ENCODE measurements at regions not wholly inside any gene's neighbourhood (a gene's known extent, or its start where the extent isn't known, plus 50 kb on each side); places are given as distances from the start of the nearest gene placed in this dataset.
"Not testable (repeated sequence)": the region's sequence is repeated elsewhere in the genome, so short reads cannot be mapped to it uniquely, and the experiment has no call there.

DNA sequence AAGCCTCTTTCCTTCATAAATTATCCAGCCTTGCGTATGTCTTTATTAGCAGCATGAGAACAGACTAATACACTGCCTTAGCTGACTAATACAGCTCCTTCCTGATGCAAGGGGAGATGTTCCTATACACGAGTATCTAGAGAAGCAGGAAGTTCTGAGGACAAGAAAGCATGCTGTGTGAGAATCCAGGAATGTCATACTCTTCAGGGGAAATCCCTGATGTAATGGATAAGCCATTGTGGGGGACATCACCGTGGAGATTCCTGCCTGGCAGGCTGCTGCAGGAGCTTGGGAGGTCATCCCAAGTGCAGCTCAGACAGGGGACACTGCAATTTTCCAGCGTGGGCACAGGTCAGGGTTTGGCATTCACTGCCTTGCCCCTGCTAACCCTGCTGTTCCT is 476.9 kb downstream of the NR2F2 start:
- intact Hi-C loops (cut with DNase I) = no loop called here
- DNase-seq (ENCODE audit: missing footprints) = no peak
- ATAC-seq = no peak

GRCh38 chr15:96817900-96818299 is 487.4 kb downstream of the NR2F2 start:
- DNase-seq (ENCODE audit: missing footprints) (no peak), ATAC-seq (no peak)
- intact Hi-C loops (cut with DNase I) = no loop called here

- DNase-seq (ENCODE audit: missing footprints) = no peak
- intact Hi-C loops (cut with DNase I) = no loop called here
- no peak for ATAC-seq
Observed at GRCh38 chr15:96818861-96819260, 488.4 kb downstream of the NR2F2 start.

GRCh38 chr15:96827981-96828380 is 497.5 kb downstream of the NR2F2 start:
- ATAC-seq (no peak), DNase-seq (ENCODE audit: missing footprints) (no peak)
- intact Hi-C loops (cut with DNase I) = no loop called here

GRCh38 chr15:96837241-96837970 is 506.9 kb downstream of the NR2F2 start:
- intact Hi-C loops (cut with DNase I) = no loop called here
- ATAC-seq = no peak
- no peak for DNase-seq (ENCODE audit: missing footprints)

- intact Hi-C loops (cut with DNase I) = no loop called here
- ATAC-seq (no peak), DNase-seq (ENCODE audit: missing footprints) (no peak)
Observed at GRCh38 chr15:96838081-96838480, 507.6 kb downstream of the NR2F2 start.

- ATAC-seq (no peak), DNase-seq (ENCODE audit: missing footprints) (no peak)
- intact Hi-C loops (cut with DNase I) = no loop called here
Observed at GRCh38 chr15:96849271-96849900, 518.9 kb downstream of the NR2F2 start.

- DNase-seq (ENCODE audit: missing footprints) = no peak
- ATAC-seq = no peak
- intact Hi-C loops (cut with DNase I) = no loop called here
Observed at GRCh38 chr15:96851613-96852012, 521.1 kb downstream of the NR2F2 start.

DNA sequence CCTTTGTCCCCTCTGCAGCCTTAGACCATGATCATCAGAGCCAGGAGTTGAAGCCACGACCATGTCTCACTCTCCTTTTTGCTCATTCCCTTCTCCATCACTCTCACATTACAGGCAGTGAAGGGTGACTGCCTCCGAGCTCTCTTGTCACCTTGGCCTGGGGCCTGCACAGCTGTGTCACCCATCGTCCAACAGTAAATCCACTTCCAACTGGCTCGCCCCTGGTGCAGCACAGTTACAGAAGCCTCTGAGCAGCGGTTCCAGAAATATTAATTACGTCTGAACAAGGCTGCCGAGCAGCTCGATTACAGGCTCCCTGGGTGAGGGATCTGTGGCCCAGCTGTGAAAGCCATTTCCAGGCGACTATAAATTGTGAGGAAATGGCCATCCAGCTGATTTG is 528.2 kb downstream of the NR2F2 start:
- intact Hi-C loops (cut with DNase I) = no loop called here
- DNase-seq (ENCODE audit: missing footprints) (peak; percentile 64), ATAC-seq (no peak)

- ATAC-seq = no peak
- intact Hi-C loops (cut with DNase I) = no loop called here
- no peak for DNase-seq (ENCODE audit: missing footprints)
Observed at GRCh38 chr15:96860741-96861140, 530.2 kb downstream of the NR2F2 start.

- DNase-seq (ENCODE audit: missing footprints) (no peak), ATAC-seq (no peak)
- intact Hi-C loops (cut with DNase I) = no loop called here
Observed at GRCh38 chr15:96867992-96868391, 537.5 kb downstream of the NR2F2 start.

DNA sequence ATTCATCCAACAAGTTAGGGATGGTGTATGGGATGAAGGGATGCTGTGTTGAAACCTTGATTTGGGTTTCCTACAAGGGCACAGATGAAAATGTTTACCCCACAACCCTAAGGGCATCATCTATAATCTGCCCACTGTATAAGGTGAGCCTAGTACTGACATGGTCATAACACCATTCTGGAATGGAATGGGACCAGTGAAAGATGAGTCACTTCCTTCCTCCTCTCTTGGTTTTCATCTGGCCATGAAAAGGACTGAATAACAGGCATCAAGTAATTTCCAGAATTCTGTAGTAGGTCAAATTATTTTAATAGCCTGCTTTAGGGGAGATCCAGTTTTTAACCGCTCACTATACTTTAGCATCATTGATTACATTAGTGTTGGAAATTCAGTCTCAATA is 538.6 kb downstream of the NR2F2 start:
- no peak for ATAC-seq
- no peak for DNase-seq (ENCODE audit: missing footprints)

DNA sequence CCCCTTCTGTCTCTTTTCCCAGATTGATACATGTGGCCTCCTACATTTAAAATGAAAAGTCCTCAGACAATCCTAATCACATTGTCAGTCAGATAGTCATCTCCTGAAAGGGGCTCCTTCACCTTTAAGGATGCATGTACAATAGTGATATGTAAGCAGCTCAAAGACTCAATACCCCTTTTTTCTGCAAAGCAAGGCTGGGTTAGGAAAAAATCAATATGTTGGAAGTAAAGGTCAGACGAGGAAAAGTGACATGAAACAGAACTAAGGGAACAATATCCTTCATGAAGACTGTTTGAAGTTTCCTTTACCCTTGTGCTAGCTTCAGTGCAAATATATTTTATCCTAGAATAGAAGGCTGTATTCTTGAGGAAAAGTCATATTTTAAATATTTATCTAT is 539.3 kb downstream of the NR2F2 start:
- intact Hi-C loops (cut with DNase I) = no loop called here
- no peak for ATAC-seq
- no peak for DNase-seq (ENCODE audit: missing footprints)

More for the DNA sequence above, 538.6 kb downstream of the NR2F2 start:
- intact Hi-C loops (cut with DNase I) = no loop called here

- intact Hi-C loops (cut with DNase I) = no loop called here
- ATAC-seq = no peak
- DNase-seq (ENCODE audit: missing footprints) = no peak
Observed at GRCh38 chr15:96870580-96870979, 540.1 kb downstream of the NR2F2 start.

GRCh38 chr15:96877442-96877841 is 546.9 kb downstream of the NR2F2 start:
- intact Hi-C loops (cut with DNase I); DNase-seq (ENCODE audit: missing footprints); ATAC-seq: not testable (repeated sequence)

DNA sequence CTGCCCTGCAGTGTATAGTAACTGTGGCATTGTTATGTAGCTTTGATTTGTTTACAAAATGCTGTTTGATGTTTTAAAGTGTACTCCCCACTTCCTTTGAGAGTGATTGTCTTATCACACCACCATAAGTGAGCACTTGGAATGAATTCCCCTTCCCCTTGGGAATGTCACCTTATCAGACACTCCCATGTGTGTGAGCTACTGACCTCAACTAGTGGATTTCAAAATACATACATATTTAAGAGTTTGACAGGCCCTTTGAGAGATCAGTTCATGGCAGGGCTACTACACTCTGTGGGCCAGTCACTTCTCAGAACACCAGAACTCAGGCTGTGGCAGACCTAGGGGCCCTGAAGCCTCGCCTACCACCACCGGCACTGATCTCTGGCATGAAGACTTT is 547.6 kb downstream of the NR2F2 start:
- intact Hi-C loops (cut with DNase I) = no loop called here
- no peak for ATAC-seq

DNA sequence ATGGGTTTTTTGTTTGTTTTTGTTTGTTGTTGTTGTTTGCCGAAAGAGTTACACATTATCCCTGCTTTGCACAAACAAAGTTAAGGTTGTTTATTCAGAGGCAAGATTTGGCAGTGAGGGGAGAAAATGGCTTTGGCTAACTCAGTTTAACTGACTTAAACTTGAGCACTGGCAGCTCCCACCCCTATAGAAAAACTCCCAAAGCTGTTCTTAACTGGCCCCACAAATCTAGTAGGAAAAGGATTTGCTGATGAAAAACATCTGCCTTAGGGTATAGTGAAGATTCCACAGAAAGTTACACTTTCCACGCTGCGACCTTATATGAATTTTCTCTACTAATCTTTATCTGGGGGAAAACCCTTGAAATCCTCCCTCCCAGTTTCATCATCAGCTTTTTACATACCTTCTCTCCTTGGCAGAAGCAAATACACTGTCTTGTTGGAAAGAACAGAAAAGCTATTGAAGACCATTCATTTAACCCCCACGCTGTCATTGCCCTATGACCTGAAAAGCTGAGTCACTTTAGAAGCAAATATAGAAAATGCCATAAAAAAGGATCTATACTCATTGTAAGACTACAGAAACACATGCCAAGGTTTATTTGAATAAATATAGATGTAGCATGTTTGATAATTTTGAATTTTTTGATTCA is 551.7 kb downstream of the NR2F2 start:
- ATAC-seq (no peak), DNase-seq (ENCODE audit: missing footprints) (no peak)
- intact Hi-C loops (cut with DNase I) = no loop called here

More for the DNA sequence above, 547.6 kb downstream of the NR2F2 start:
- DNase-seq (ENCODE audit: missing footprints) = no peak

GRCh38 chr15:96887730-96888129 is 557.2 kb downstream of the NR2F2 start:
- no peak for ATAC-seq
- DNase-seq (ENCODE audit: missing footprints) = no peak
- intact Hi-C loops (cut with DNase I) = no loop called here

DNA sequence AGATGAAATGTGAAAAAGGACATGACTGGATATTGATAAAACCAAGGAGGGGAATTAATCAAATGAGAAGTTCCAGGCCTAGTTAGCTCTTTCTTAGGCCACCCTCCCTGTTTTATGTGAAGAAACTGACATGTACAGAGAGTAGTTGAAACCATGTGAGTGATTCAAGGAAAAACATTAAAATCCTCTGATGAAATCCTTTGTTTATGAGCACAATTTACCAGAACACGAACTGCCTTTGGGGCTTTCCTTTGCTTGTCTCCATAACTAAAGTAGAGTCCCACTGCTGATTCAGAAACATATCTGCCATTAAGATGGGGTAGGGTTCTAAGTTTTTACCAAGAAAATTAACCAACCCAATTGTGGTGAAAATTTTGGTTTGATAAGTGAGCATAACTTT is 558.3 kb downstream of the NR2F2 start:
- ATAC-seq = no peak
- no peak for DNase-seq (ENCODE audit: missing footprints)
- intact Hi-C loops (cut with DNase I) = no loop called here
